ENCODE measurements at regions not wholly inside any gene's neighbourhood (a gene's known extent, or its start where the extent isn't known, plus 50 kb on each side); places are given as distances from the start of the nearest gene placed in this dataset.

- POLR2A ChIA-PET = no interaction called here
- H3K27me3 Mint-ChIP-seq = no peaks in the 10 kb centered on the region
Measured at GRCh38 chr12:88419794-88420193, 160.5 kb downstream of the KITLG start.

DNA sequence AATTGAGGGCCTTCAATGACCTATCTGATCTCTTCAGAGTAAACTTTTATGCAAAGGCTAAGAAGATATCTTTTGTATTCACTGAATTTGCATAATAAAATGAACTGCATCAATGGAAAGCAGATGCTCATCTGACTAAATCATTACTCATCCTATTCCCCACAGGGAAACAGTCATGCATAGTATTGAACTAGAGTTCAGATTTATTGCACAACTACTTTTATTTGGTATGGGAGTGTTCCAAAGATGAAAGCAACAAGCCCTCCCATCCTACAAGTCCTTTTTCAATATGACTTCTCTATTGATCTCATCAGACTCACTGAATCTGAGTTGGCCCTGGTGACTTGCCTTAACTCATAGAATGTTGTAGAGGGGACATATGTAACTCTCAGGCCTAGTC is 159.8 kb downstream of the KITLG start:
- Mint-ChIP-seq H3K27me3 (no peaks in the 10 kb centered on the region), H3K4me3 (no peak overlapping the region), H3K36me3 (ENCODE audit: low read depth) (no peaks in the 10 kb centered on the region), H3K9me3 (ENCODE audit: low read depth) (no peaks in the 10 kb centered on the region), H3K4me1 (peaks cover 3% of the 10 kb centered on the region), H3K27ac (no peak overlapping the region)
- ChIA-PET POLR2A (no interaction called here), CTCF (no interaction called here)
- DNase-seq = no peak
- ATAC-seq = peak; percentile 76
- intact Hi-C loops (cut with DNase I, micrococcal nuclease) = no loop called here

More at GRCh38 chr12:88419794-88420193, 160.5 kb downstream of the KITLG start:
- no peaks in the 10 kb centered on the region for H3K36me3 Mint-ChIP-seq (ENCODE audit: low read depth)
- DNase-seq (no peak), ATAC-seq (no peak)
- H3K4me3 Mint-ChIP-seq = no peak overlapping the region
- no peaks in the 10 kb centered on the region for H3K9me3 Mint-ChIP-seq (ENCODE audit: low read depth)
- intact Hi-C loops (cut with DNase I, micrococcal nuclease) = no loop called here
- peaks cover 3% of the 10 kb centered on the region for H3K4me1 Mint-ChIP-seq
- no peak overlapping the region for H3K27ac Mint-ChIP-seq
- CTCF ChIA-PET = no interaction called here

GRCh38 chr12:88424791-88425730 is 155.2 kb downstream of the KITLG start:
- no peaks in the 10 kb centered on the region for H3K9me3 Mint-ChIP-seq (ENCODE audit: low read depth)
- ATAC-seq = no peak
- H3K4me1 Mint-ChIP-seq = peaks cover 3% of the 10 kb centered on the region
- H3K36me3 Mint-ChIP-seq (ENCODE audit: low read depth) = no peaks in the 10 kb centered on the region
- no peaks in the 10 kb centered on the region for H3K27me3 Mint-ChIP-seq
- ChIA-PET CTCF (no interaction called here), POLR2A (no interaction called here)
- H3K4me3 Mint-ChIP-seq = no peak overlapping the region
- H3K27ac Mint-ChIP-seq = no peak overlapping the region
- no peak for DNase-seq
- intact Hi-C loops (cut with DNase I, micrococcal nuclease) = no loop called here

- Mint-ChIP-seq H3K4me3 (no peak overlapping the region), H3K4me1 (no peaks in the 10 kb centered on the region), H3K27me3 (no peaks in the 10 kb centered on the region), H3K9me3 (ENCODE audit: low read depth) (no peaks in the 10 kb centered on the region), H3K27ac (no peak overlapping the region), H3K36me3 (ENCODE audit: low read depth) (no peaks in the 10 kb centered on the region)
- ATAC-seq = no peak
- intact Hi-C loops (cut with DNase I, micrococcal nuclease) = no loop called here
- ChIA-PET CTCF (no interaction called here), POLR2A (no interaction called here)
- no peak for DNase-seq
Measured at GRCh38 chr12:88428350-88428749, 151.9 kb downstream of the KITLG start.

- no peak overlapping the region for H3K4me3 Mint-ChIP-seq
- intact Hi-C loops (cut with DNase I, micrococcal nuclease) = no loop called here
- POLR2A ChIA-PET = no interaction called here
- H3K27ac Mint-ChIP-seq = no peak overlapping the region
- no peaks in the 10 kb centered on the region for H3K4me1 Mint-ChIP-seq
- H3K9me3 Mint-ChIP-seq (ENCODE audit: low read depth) = no peaks in the 10 kb centered on the region
- H3K36me3 Mint-ChIP-seq (ENCODE audit: low read depth) = no peaks in the 10 kb centered on the region
- no peak for ATAC-seq
- CTCF ChIA-PET = no interaction called here
- no peaks in the 10 kb centered on the region for H3K27me3 Mint-ChIP-seq
- no peak for DNase-seq
Measured at GRCh38 chr12:88431246-88431645, 149.0 kb downstream of the KITLG start.

DNA sequence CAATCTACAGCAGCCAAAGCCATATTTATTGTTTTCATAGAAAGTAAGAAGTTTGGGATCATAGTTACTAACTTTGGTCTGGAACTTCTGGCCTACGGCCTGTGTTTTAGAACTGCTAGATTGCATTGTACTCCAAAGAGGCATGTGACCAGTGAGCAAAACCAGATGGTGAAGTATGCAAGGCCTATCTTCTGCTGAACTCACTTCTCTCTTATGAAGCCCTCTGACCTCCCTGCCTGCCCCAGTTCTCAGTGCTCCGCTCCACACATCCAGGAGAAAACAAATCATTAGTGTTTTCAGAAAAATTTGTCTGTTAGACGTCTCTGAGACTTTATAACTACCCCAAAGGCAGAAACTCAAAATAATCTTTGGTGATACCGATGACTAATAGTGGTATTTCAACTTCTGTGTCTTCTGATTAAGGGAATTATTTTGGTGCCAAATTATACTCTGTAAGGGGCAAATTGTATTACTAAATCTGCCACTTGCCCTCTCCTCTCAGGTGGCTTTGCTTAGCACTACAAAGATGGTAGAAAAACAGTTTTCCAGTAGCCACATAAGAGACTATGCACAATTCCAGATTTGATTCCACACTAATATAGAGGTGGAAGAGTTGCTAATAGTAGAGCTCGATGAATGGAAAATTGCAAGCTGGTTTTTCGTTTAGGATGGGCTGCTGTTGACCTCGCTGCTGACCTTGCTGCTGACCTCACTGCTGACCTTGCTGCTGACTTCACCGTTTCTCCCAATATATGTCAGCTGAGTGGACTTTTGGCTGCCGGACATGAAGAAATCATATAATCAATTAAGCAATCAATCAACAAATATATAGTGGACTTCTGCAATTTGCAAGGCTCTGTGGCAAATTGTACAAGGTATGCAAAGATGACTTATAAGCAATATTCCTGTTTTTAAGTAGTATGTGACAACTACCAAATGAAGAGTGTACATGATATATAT is 147.5 kb downstream of the KITLG start:
- ATAC-seq (no peak), DNase-seq (no peak)
- H3K36me3 Mint-ChIP-seq (ENCODE audit: low read depth) = no peaks in the 10 kb centered on the region
- ChIA-PET POLR2A (no interaction called here), CTCF (interaction anchor here (1.4 kb wide), 1 partner anchor 17 kb away, joined by 3 read pairs; no protein-coding TSS in a partner anchor)
- no peaks in the 10 kb centered on the region for H3K4me1 Mint-ChIP-seq
- H3K9me3 Mint-ChIP-seq (ENCODE audit: low read depth) = no peaks in the 10 kb centered on the region
- H3K4me3 Mint-ChIP-seq = no peak overlapping the region
- no peak overlapping the region for H3K27ac Mint-ChIP-seq
- intact Hi-C loops (cut with DNase I, micrococcal nuclease) = no loop called here
- no peaks in the 10 kb centered on the region for H3K27me3 Mint-ChIP-seq

DNA sequence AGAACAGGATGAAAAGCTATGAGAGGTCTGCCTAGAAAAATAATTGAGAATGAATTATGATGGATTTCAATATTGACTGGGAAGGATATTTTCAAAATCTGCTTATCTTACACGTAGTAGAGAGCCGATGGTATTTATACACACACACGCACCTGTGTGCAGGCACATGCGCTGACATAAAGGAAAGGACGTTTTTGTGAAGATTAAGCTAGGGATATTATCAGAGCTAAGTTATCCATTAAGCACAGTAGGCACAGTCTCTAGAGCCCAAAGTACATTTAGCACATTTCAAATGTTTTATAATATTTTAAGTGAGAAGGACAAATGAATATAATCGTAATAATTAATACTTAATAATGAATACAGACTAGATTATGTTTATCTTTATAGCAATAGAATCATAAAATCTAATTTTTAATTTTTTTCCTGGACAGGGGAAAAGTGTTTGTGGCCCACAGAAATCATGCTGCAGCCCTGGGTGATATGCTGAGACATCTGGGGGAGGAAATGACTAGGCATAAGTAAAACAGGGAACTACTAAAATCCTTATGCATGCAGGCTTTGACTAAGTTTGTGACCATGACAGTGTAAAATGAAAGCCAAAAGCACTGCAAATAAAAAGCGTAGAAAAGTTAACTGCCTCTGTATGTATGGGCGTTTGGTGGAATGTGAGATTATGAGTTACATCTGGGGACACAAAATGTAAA is 146.1 kb downstream of the KITLG start:
- ATAC-seq (peak; percentile 42), DNase-seq (no peak)
- Mint-ChIP-seq H3K9me3 (ENCODE audit: low read depth) (no peaks in the 10 kb centered on the region), H3K36me3 (ENCODE audit: low read depth) (no peaks in the 10 kb centered on the region), H3K4me3 (no peak overlapping the region), H3K27me3 (peaks cover 2% of the 10 kb centered on the region), H3K4me1 (no peaks in the 10 kb centered on the region), H3K27ac (no peak overlapping the region)
- CTCF ChIA-PET = interaction anchor here (1.4 kb wide), 1 partner anchor 15 kb away, joined by 3 read pairs; no protein-coding TSS in a partner anchor
- POLR2A ChIA-PET = no interaction called here
- intact Hi-C loops (cut with DNase I, micrococcal nuclease) = no loop called here

- intact Hi-C loops (cut with DNase I, micrococcal nuclease) = no loop called here
- H3K4me3 Mint-ChIP-seq = no peak overlapping the region
- no peaks in the 10 kb centered on the region for H3K36me3 Mint-ChIP-seq (ENCODE audit: low read depth)
- no peak for DNase-seq
- H3K4me1 Mint-ChIP-seq = no peaks in the 10 kb centered on the region
- ATAC-seq = no peak
- H3K27me3 Mint-ChIP-seq = peaks cover 2% of the 10 kb centered on the region
- H3K27ac Mint-ChIP-seq = no peak overlapping the region
- no peaks in the 10 kb centered on the region for H3K9me3 Mint-ChIP-seq (ENCODE audit: low read depth)
- POLR2A ChIA-PET = no interaction called here
- CTCF ChIA-PET = no interaction called here
Measured at GRCh38 chr12:88435334-88436076, 144.8 kb downstream of the KITLG start.

DNA sequence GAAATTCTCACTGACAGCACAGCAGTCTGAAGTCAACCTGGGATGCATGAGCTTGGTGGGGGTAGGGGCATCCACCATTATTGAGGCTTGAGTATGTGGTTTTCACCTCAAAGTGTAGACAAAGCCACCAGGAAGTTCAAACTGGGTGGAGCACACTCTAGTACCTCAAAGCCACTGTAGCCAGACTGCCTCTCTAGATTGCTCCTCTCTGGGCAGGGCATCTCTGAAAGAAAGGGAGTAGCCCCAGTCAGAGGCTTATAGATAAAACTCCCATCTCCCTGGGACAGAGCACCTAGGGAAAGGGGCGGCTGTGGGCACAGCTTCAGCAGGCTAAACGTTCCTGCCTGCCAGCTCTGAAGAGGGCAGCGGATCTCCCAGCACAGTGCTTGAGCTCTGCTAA is 143.0 kb downstream of the KITLG start:
- ATAC-seq = no peak
- no peak overlapping the region for H3K4me3 Mint-ChIP-seq
- no peak for DNase-seq
- no peaks in the 10 kb centered on the region for H3K4me1 Mint-ChIP-seq
- intact Hi-C loops (cut with DNase I, micrococcal nuclease) = no loop called here
- POLR2A ChIA-PET = no interaction called here
- H3K27ac Mint-ChIP-seq = no peak overlapping the region
- peaks cover 2% of the 10 kb centered on the region for H3K27me3 Mint-ChIP-seq
- H3K36me3 Mint-ChIP-seq (ENCODE audit: low read depth) = no peaks in the 10 kb centered on the region
- CTCF ChIA-PET = no interaction called here
- H3K9me3 Mint-ChIP-seq (ENCODE audit: low read depth) = peaks cover 3% of the 10 kb centered on the region
